HEK293T (cell line): ENCODE measurements at regions not wholly inside any gene's neighbourhood (a gene's known extent, or its start where the extent isn't known, plus 50 kb on each side); places are given as distances from the start of the nearest gene placed in this dataset.

ENCODE experiments used
- ARNT ChIP-seq: fragments of 450-650 bp; IDR thresholded peaks from 2 replicates; pipeline ENCODE4 v1.6.1; 2017; ENCODE audit warnings: mild to moderate bottlenecking
- BHLHE40 ChIP-seq: fragments of 450-650 bp; IDR thresholded peaks from 2 replicates; pipeline ENCODE4 v1.6.1; 2016; ENCODE audit warnings: mild to moderate bottlenecking, moderate library complexity, borderline replicate concordance
- ELF4 ChIP-seq: fragments of 450-650 bp; IDR thresholded peaks from 2 replicates; pipeline ENCODE4 v1.6.1; 2017; ENCODE audit warnings: antibody characterized with exemption
- FOXA1 ChIP-seq: fragments of 450-650 bp; IDR thresholded peaks from 2 replicates; pipeline ENCODE4 v1.6.1; 2016; ENCODE audit warnings: mild to moderate bottlenecking
- FOXM1 ChIP-seq: fragments of 450-650 bp; IDR thresholded peaks from 2 replicates; pipeline ENCODE4 v1.6.1; 2017; ENCODE audit warnings: mild to moderate bottlenecking, borderline replicate concordance
- HDGF ChIP-seq: fragments of 450-650 bp; IDR thresholded peaks from 2 replicates; pipeline ENCODE4 v1.6.1; 2017; ENCODE audit warnings: antibody characterized with exemption, borderline replicate concordance
- L3MBTL2 ChIP-seq: fragments of 450-650 bp; conservative IDR thresholded peaks from 2 replicates; pipeline ENCODE4 v1.6.1; 2016; ENCODE audit warnings: mild to moderate bottlenecking
- LEF1 ChIP-seq: fragments of 450-650 bp; IDR thresholded peaks from 2 replicates; pipeline ENCODE4 v1.6.1; 2017; ENCODE audit warnings: mild to moderate bottlenecking, borderline replicate concordance
- PKNOX1 ChIP-seq: fragments of 450-650 bp; IDR thresholded peaks from 2 replicates; pipeline ENCODE4 v1.6.1; 2016
- SP1 ChIP-seq: fragments of 450-650 bp; IDR thresholded peaks from 2 replicates; pipeline ENCODE4 v1.6.1; 2017
- SUZ12 ChIP-seq: fragments of 450-650 bp; IDR thresholded peaks from 2 replicates; pipeline ENCODE4 v1.6.1; 2016; ENCODE audit warnings: mild to moderate bottlenecking
- TARDBP ChIP-seq: fragments of 450-650 bp; IDR thresholded peaks from 2 replicates; pipeline ENCODE4 v1.6.1; 2016
- ZNF384 ChIP-seq: fragments of 450-650 bp; IDR thresholded peaks from 2 replicates; pipeline ENCODE4 v1.6.1; 2016

GRCh38 chr4:31349907-31350306, 629.7 kb downstream of the PCDH7 start:
- TF ChIP-seq FOXA1 (no peak), FOXM1 (no peak), SUZ12 (no peak), LEF1 (no peak), HDGF (no peak), TARDBP (no peak), BHLHE40 (no peak), PKNOX1 (no peak), SP1 (no peak), ZNF384 (no peak), ARNT (no peak), L3MBTL2 (no peak), ELF4 (no peak)
